SK-N-SH treated with all-trans-retinoic acid at 6 μM for 48 hours (cell line): ENCODE measurements at regions not wholly inside any gene's neighbourhood (a gene's known extent, or its start where the extent isn't known, plus 50 kb on each side); places are given as distances from the start of the nearest gene placed in this dataset.

Experiments used
- ATAC-seq: fragments of 200-7000 bp; cut with Tn5 transposase; 3 replicates; pipeline ENCODE4 v1.9.1; 2020; ENCODE audit warnings: mild to moderate bottlenecking, moderate library complexity
- ARNTL ChIP-seq: fragments of 450-650 bp; formaldehyde crosslinking; IDR thresholded peaks from 2 replicates; pipeline ENCODE4 v1.5.0; 2020; ENCODE audit warnings: low read depth, mild to moderate bottlenecking, moderate library complexity, borderline replicate concordance
- BACH2 ChIP-seq: fragments of 250-450 bp; sonication (Bioruptor Pico); IDR thresholded peaks from 2 replicates; pipeline ENCODE4 v1.9.0; 2021; ENCODE audit warnings: mild to moderate bottlenecking, borderline replicate concordance
- CREB5 ChIP-seq: fragments of 250-450 bp; sonication (Bioruptor Pico); IDR thresholded peaks from 2 replicates; pipeline ENCODE4 v1.5.1; 2020; ENCODE audit warnings: low read depth, mild to moderate bottlenecking, moderate library complexity
- CSDC2 ChIP-seq: fragments of 250-450 bp; sonication (Bioruptor Pico); IDR thresholded peaks from 2 replicates; pipeline ENCODE4 v1.5.0; 2020; ENCODE audit warnings: mild to moderate bottlenecking, moderate library complexity
- CSRNP3 ChIP-seq: fragments of 250-450 bp; sonication (Bioruptor Pico); IDR thresholded peaks from 2 replicates; pipeline ENCODE4 v1.5.1; 2021; ENCODE audit warnings: mild to moderate bottlenecking, moderate library complexity
- ESRRG ChIP-seq: fragments of 250-450 bp; sonication (Bioruptor Pico); IDR thresholded peaks from 2 replicates; pipeline ENCODE4 v1.6.1; 2021; ENCODE audit warnings: mild to moderate bottlenecking
- GLIS3 ChIP-seq: fragments of 250-450 bp; sonication (Bioruptor Pico); IDR thresholded peaks from 2 replicates; pipeline ENCODE4 v1.5.0; 2020; ENCODE audit warnings: mild to moderate bottlenecking, moderate library complexity
- ISL1 ChIP-seq: fragments of 250-450 bp; sonication (Bioruptor Pico); IDR thresholded peaks from 2 replicates; pipeline ENCODE4 v2.1.2; 2022; ENCODE audit warnings: mild to moderate bottlenecking, moderate library complexity
- OSR1 ChIP-seq: fragments of 250-450 bp; sonication (Bioruptor Pico); IDR thresholded peaks from 2 replicates; pipeline ENCODE4 v1.8.0; 2022; ENCODE audit warnings: moderate library complexity, mild to moderate bottlenecking, inconsistent platforms
- PATZ1 ChIP-seq: fragments of 250-450 bp; sonication (Bioruptor Pico); IDR thresholded peaks from 2 replicates; pipeline ENCODE4 v1.8.0; 2020; ENCODE audit warnings: mild to moderate bottlenecking, moderate library complexity, borderline replicate concordance
- PPARA ChIP-seq: fragments of 250-450 bp; sonication (Bioruptor Pico); IDR thresholded peaks from 2 replicates; pipeline ENCODE4 v1.5.0; 2020; ENCODE audit warnings: mild to moderate bottlenecking, borderline replicate concordance
- TCF4 ChIP-seq: fragments of 250-450 bp; sonication (Bioruptor Pico); IDR thresholded peaks from 2 replicates; pipeline ENCODE4 v1.8.0; 2021; ENCODE audit warnings: mild to moderate bottlenecking, moderate library complexity, borderline replicate concordance
- TOX ChIP-seq: fragments of 250-450 bp; sonication (Bioruptor Pico); IDR thresholded peaks from 2 replicates; pipeline ENCODE4 v1.8.0; 2021; ENCODE audit warnings: mild to moderate bottlenecking, moderate library complexity, borderline replicate concordance
- ZC3H10 ChIP-seq: fragments of 250-450 bp; sonication (Bioruptor Pico); IDR thresholded peaks from 2 replicates; pipeline ENCODE4 v1.5.1; 2021; ENCODE audit warnings: mild to moderate bottlenecking, moderate library complexity
- ZFP3 ChIP-seq: fragments of 250-450 bp; sonication (Bioruptor Pico); IDR thresholded peaks from 2 replicates; pipeline ENCODE4 v1.5.0; 2020; ENCODE audit warnings: mild to moderate bottlenecking, moderate library complexity
- ZFP30 ChIP-seq: fragments of 450-650 bp; formaldehyde crosslinking; IDR thresholded peaks from 2 replicates; pipeline ENCODE4 v1.5.0; 2022; ENCODE audit warnings: mild to moderate bottlenecking, moderate library complexity
- ZNF70 ChIP-seq: fragments of 450-650 bp; formaldehyde crosslinking; IDR thresholded peaks from 2 replicates; pipeline ENCODE4 v1.5.0; 2020; ENCODE audit warnings: mild to moderate bottlenecking, moderate library complexity
- ZNF8 ChIP-seq: fragments of 450-650 bp; formaldehyde crosslinking; IDR thresholded peaks from 2 replicates; pipeline ENCODE4 v1.5.0; 2020; ENCODE audit warnings: mild to moderate bottlenecking, moderate library complexity
- TF ChIP-seq, protein P1 (sequence below): fragments of 250-450 bp; sonication (Bioruptor Pico); IDR thresholded peaks from 2 replicates; pipeline ENCODE4 v1.8.0; 2021; ENCODE audit warnings: low read depth, mild to moderate bottlenecking, moderate library complexity, borderline replicate concordance

- ATAC-seq: peak; percentile 14; the same call in 2 of the 3 replicates
- TF ChIP-seq ZNF8 (CRISPR knock-in tag): no peak
- TF ChIP-seq ARNTL (CRISPR knock-in tag): no peak
- TF ChIP-seq CREB5 (CRISPR knock-in tag): no peak
- TF ChIP-seq BACH2 (CRISPR knock-in tag): no peak
- TF ChIP-seq ZFP3 (CRISPR knock-in tag): no peak
- no peak for TF ChIP-seq TOX (CRISPR knock-in tag)
- no peak for TF ChIP-seq ISL1 (CRISPR knock-in tag)
- TF ChIP-seq GLIS3 (CRISPR knock-in tag): no peak
- no peak for TF ChIP-seq ZC3H10 (CRISPR knock-in tag)
These were observed 108.7 kb downstream of the GPX5 start for GRCh38 chr6:28634411-28634760.

DNA sequence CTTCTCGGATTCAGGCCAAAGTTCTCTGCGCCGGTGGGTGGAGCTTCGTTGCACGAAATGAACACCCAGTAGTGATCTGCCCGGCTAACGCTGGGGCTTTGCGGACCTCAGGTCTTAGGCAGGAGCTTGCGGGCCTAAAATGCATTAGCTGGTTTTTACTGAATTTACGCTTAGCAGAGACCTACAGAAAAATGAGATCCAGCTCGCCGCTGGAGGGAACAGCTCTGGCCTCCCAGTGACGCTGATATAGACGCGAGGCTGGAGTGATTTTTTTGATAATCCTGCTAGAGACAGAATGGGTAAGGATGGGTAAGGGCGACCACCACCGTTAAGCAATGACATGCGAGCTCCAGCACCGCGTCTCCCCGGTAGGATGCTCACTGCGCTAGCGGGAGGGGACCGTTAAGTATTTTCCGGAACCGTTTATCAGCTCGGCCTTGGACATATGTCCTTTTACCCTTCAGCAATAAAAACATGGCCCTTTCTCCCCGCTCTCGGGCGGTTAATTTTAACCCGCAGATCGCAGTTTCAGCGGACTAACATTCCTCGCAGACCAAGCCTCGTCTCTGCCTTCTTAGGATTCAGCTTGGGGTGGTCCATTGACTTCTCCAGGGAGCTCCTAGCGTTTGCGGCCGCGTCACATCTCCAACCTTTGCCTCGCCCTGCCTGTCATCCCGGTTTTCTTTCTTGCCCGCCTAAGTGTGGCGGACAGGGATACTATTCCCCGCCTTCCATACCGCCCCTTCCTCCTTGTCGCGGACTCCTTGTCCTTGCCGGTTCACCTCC is 109.3 kb downstream of the GPX5 start:
- no peak for TF ChIP-seq ZNF8 (CRISPR knock-in tag)
- TF ChIP-seq OSR1 (CRISPR knock-in tag): no peak
- TF ChIP-seq, protein P1, sequence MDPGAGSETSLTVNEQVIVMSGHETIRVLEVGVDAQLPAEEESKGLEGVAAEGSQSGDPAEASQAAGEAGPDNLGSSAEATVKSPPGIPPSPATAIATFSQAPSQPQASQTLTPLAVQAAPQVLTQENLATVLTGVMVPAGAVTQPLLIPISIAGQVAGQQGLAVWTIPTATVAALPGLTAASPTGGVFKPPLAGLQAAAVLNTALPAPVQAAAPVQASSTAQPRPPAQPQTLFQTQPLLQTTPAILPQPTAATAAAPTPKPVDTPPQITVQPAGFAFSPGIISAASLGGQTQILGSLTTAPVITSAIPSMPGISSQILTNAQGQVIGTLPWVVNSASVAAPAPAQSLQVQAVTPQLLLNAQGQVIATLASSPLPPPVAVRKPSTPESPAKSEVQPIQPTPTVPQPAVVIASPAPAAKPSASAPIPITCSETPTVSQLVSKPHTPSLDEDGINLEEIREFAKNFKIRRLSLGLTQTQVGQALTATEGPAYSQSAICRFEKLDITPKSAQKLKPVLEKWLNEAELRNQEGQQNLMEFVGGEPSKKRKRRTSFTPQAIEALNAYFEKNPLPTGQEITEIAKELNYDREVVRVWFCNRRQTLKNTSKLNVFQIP (CRISPR knock-in tag): no peak
- TF ChIP-seq CSRNP3: no peak
- peak; percentile 64; the same call in 1 of the 2 replicates for TF ChIP-seq ZFP3 (CRISPR knock-in tag)
- no peak for TF ChIP-seq TCF4 (CRISPR knock-in tag)
- peak; percentile 80 for ATAC-seq

GRCh38 chr6:28635547-28636158 is 110.0 kb downstream of the GPX5 start:
- TF ChIP-seq ZFP30 (CRISPR knock-in tag) (no peak), BACH2 (CRISPR knock-in tag) (no peak), CSDC2 (no peak), GLIS3 (CRISPR knock-in tag) (no peak)
- ATAC-seq: peak; percentile 50

GRCh38 chr6:28638787-28639430 is 113.2 kb downstream of the GPX5 start:
- ATAC-seq: no peak
- TF ChIP-seq ZFP30 (CRISPR knock-in tag) (no peak), PATZ1 (CRISPR knock-in tag) (no peak), ARNTL (CRISPR knock-in tag) (no peak), ZNF70 (CRISPR knock-in tag) (no peak), PPARA (CRISPR knock-in tag) (no peak), ZFP3 (CRISPR knock-in tag) (no peak), ZNF8 (CRISPR knock-in tag) (no peak), TCF4 (CRISPR knock-in tag) (no peak), ESRRG (CRISPR knock-in tag) (no peak), TOX (CRISPR knock-in tag) (no peak), CSRNP3 (no peak), BACH2 (CRISPR knock-in tag) (no peak), CREB5 (CRISPR knock-in tag) (no peak)
- TF ChIP-seq, protein P1 (CRISPR knock-in tag): no peak
